IMR-90 (cell line): ENCODE measurements at regions not wholly inside any gene's neighbourhood (a gene's known extent, or its start where the extent isn't known, plus 50 kb on each side); places are given as distances from the start of the nearest gene placed in this dataset.

Experiments
- CHD1 ChIP-seq: IDR thresholded peaks from 2 replicates; pipeline ENCODE4 v1.6.1; 2012; ENCODE audit warnings: low read depth, low read length, improper control_type of control experiment
- CTCF ChIP-seq: conservative IDR thresholded peaks from 2 replicates; pipeline ENCODE4 v1.5.1; 2012; ENCODE audit warnings: mild to moderate bottlenecking, low read depth, low read length, improper control_type of control experiment
- ELK1 ChIP-seq: fragments of 150-350 bp; IDR thresholded peaks from 2 replicates; pipeline ENCODE4 v1.6.1; 2016; ENCODE audit warnings: low read depth, mild to moderate bottlenecking, low read length, moderate library complexity, borderline replicate concordance
- MAZ ChIP-seq: IDR thresholded peaks from 2 replicates; pipeline ENCODE4 v1.6.1; 2012; ENCODE audit warnings: low read depth, mild to moderate bottlenecking, low read length, improper control_type of control experiment, moderate library complexity, borderline replicate concordance
- MXI1 ChIP-seq: IDR thresholded peaks from 2 replicates; pipeline ENCODE4 v1.6.1; 2012; ENCODE audit warnings: low read depth, mild to moderate bottlenecking, low read length, moderate library complexity, borderline replicate concordance
- POLR2A ChIP-seq: IDR thresholded peaks from 2 replicates; pipeline ENCODE4 v1.6.1; 2012; ENCODE audit warnings: mild to moderate bottlenecking, low read depth, low read length
- RAD21 ChIP-seq: IDR thresholded peaks from 2 replicates; pipeline ENCODE4 v1.6.1; 2012; ENCODE audit warnings: low read length, improper control_type of control experiment
- RFX5 ChIP-seq: IDR thresholded peaks from 2 replicates; pipeline ENCODE4 v1.8.0; 2012; ENCODE audit warnings: low read depth, mild to moderate bottlenecking, low read length, moderate library complexity
- USF2 ChIP-seq: fragments of 150-350 bp; IDR thresholded peaks from 2 replicates; pipeline ENCODE4 v1.6.1; 2017; ENCODE audit warnings: mild to moderate bottlenecking, antibody characterized with exemption, low read length, low read depth

- no peak for TF ChIP-seq CTCF
- no peak for TF ChIP-seq USF2
- no peak for TF ChIP-seq CHD1
- no peak for TF ChIP-seq POLR2A
- TF ChIP-seq RAD21, result no peak
- TF ChIP-seq RFX5, result no peak
- no peak for TF ChIP-seq ELK1
- no peak for TF ChIP-seq MAZ
- no peak for TF ChIP-seq MXI1
Measured at GRCh38 chr12:127060310-127060847, 1206.6 kb upstream of the TMEM132C start.
